OCI-LY1 (cell line): ENCODE measurements at regions not wholly inside any gene's neighbourhood (a gene's known extent, or its start where the extent isn't known, plus 50 kb on each side); places are given as distances from the start of the nearest gene placed in this dataset.

Experiments
- H2AFZ ChIP-seq: fragments of 200-600 bp; sonication (generic), shearing (Covaris generic); 2 replicates; pipeline ENCODE4 v1.6.0; 2014; ENCODE audit warnings: antibody characterized with exemption, mild to moderate bottlenecking, low read length
- H3F3A ChIP-seq: fragments of 200-600 bp; sonication (generic), shearing (Covaris generic); 2 replicates; pipeline ENCODE4 v1.6.0; 2014; ENCODE audit warnings: mild to moderate bottlenecking, antibody characterized with exemption, low read length, moderate library complexity; ENCODE audit not compliant: insufficient read depth
- H3K27ac ChIP-seq: fragments of 200-600 bp; sonication (generic); 2 replicates; pipeline ENCODE4 v1.5.1; 2014; ENCODE audit warnings: low read length, mixed run types, mild to moderate bottlenecking, low read depth; ENCODE audit not compliant: poor library complexity, severe bottlenecking
- H3K27me3 ChIP-seq: fragments of 200-600 bp; sonication (generic); 2 replicates; pipeline ENCODE4 v1.6.0; 2014; ENCODE audit warnings: antibody characterized with exemption, mild to moderate bottlenecking, low read length, moderate library complexity; ENCODE audit not compliant: insufficient read depth
- H3K36me3 ChIP-seq: fragments of 200-600 bp; sonication (generic); 2 replicates; pipeline ENCODE4 v1.6.1; 2014; ENCODE audit warnings: mild to moderate bottlenecking, antibody characterized with exemption, low read length, moderate library complexity, mixed read lengths; ENCODE audit not compliant: insufficient read depth
- H3K4me1 ChIP-seq: fragments of 200-600 bp; sonication (generic); 2 replicates; pipeline ENCODE4 v1.5.1; 2014; ENCODE audit warnings: mild to moderate bottlenecking, low read length, moderate library complexity; ENCODE audit not compliant: insufficient read depth, severe bottlenecking
- H3K4me2 ChIP-seq: fragments of 200-600 bp; sonication (generic), shearing (Covaris generic); 2 replicates; pipeline ENCODE4 v1.6.1; 2014; ENCODE audit warnings: low read length
- H3K4me3 ChIP-seq: fragments of 200-600 bp; sonication (generic); 2 replicates; pipeline ENCODE4 v1.5.1; 2014; ENCODE audit warnings: low read length, low read depth, mild to moderate bottlenecking, mixed read lengths; ENCODE audit not compliant: poor library complexity, severe bottlenecking
- H3K79me2 ChIP-seq: fragments of 200-600 bp; shearing (Covaris generic); 2 replicates; pipeline ENCODE4 v1.6.1; 2016; ENCODE audit warnings: mixed run types, low read length, mixed read lengths; ENCODE audit not compliant: insufficient read depth
- H3K9ac ChIP-seq: fragments of 200-600 bp; sonication (generic), shearing (Covaris generic); 2 replicates; pipeline ENCODE4 v1.6.1; 2014; ENCODE audit warnings: mild to moderate bottlenecking, low read length, mixed read lengths
- H3K9me2 ChIP-seq: fragments of 200-600 bp; sonication (generic), shearing (Covaris generic); 2 replicates; pipeline ENCODE4 v1.6.1; 2014; ENCODE audit warnings: low read depth, mild to moderate bottlenecking, low read length, mixed read lengths
- H3K9me3 ChIP-seq: fragments of 200-600 bp; shearing (Covaris generic); 2 replicates; pipeline ENCODE4 v1.6.1; 2014; ENCODE audit warnings: low read length, mixed read lengths
- H4K20me1 ChIP-seq: fragments of 200-600 bp; sonication (generic), shearing (Covaris generic); 2 replicates; pipeline ENCODE4 v1.6.0; 2016; ENCODE audit warnings: mild to moderate bottlenecking, low read length; ENCODE audit not compliant: insufficient read depth
- EZH2 ChIP-seq: fragments of 200-600 bp; sonication (generic), shearing (Covaris generic); IDR thresholded peaks from 2 replicates; pipeline ENCODE4 v1.8.0; 2017; ENCODE audit warnings: borderline replicate concordance, mixed run types, mild to moderate bottlenecking, antibody characterized with exemption, low read length, moderate library complexity, mixed read lengths
- TF ChIP-seq, protein P1 (sequence below): fragments of 200-600 bp; sonication (generic), shearing (Covaris generic); IDR thresholded peaks from 2 replicates; pipeline ENCODE4 v1.5.1; 2017; ENCODE audit warnings: mild to moderate bottlenecking, antibody characterized with exemption, low read length, moderate library complexity, mixed read lengths

DNA sequence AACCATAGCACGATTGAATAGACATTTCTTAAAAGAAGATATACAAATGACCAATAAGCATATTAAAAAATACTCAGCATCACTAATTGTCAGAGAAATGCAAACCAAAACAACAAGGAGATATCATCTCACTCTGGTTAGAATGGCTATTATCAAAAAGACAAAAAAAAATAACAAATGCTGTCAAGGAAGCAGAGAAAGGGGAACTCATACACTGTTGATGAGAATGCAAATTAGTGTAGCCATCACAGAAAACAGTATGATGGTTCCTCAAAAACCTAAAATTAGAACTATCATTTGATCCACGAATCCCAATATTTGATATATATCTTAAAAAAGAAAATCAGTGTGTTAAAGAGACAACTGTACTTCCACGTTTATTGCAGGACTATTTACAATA lies 71.7 kb upstream of the BANK1 start:
- peaks cover 13% of the 10 kb centered on the region for H3K9me3 ChIP-seq
- H3K9me2 ChIP-seq, result no peaks in the 10 kb centered on the region
- no peak overlapping the region for H2AFZ ChIP-seq
- no peaks in the 10 kb centered on the region for H3K27me3 ChIP-seq
- no peak overlapping the region for H3K4me3 ChIP-seq
- H3K9ac ChIP-seq, result no peak overlapping the region
- H3K79me2 ChIP-seq, result no peaks in the 10 kb centered on the region
- peaks cover 4% of the 10 kb centered on the region for H3K4me1 ChIP-seq
- TF ChIP-seq, protein P1, sequence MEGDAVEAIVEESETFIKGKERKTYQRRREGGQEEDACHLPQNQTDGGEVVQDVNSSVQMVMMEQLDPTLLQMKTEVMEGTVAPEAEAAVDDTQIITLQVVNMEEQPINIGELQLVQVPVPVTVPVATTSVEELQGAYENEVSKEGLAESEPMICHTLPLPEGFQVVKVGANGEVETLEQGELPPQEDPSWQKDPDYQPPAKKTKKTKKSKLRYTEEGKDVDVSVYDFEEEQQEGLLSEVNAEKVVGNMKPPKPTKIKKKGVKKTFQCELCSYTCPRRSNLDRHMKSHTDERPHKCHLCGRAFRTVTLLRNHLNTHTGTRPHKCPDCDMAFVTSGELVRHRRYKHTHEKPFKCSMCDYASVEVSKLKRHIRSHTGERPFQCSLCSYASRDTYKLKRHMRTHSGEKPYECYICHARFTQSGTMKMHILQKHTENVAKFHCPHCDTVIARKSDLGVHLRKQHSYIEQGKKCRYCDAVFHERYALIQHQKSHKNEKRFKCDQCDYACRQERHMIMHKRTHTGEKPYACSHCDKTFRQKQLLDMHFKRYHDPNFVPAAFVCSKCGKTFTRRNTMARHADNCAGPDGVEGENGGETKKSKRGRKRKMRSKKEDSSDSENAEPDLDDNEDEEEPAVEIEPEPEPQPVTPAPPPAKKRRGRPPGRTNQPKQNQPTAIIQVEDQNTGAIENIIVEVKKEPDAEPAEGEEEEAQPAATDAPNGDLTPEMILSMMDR, result no peak
- no peak for TF ChIP-seq EZH2
- no peaks in the 10 kb centered on the region for H3K36me3 ChIP-seq
- no peaks in the 10 kb centered on the region for H4K20me1 ChIP-seq
- H3K27ac ChIP-seq, result no peak overlapping the region
- H3F3A ChIP-seq, result no peaks in the 10 kb centered on the region
- no peak overlapping the region for H3K4me2 ChIP-seq

DNA sequence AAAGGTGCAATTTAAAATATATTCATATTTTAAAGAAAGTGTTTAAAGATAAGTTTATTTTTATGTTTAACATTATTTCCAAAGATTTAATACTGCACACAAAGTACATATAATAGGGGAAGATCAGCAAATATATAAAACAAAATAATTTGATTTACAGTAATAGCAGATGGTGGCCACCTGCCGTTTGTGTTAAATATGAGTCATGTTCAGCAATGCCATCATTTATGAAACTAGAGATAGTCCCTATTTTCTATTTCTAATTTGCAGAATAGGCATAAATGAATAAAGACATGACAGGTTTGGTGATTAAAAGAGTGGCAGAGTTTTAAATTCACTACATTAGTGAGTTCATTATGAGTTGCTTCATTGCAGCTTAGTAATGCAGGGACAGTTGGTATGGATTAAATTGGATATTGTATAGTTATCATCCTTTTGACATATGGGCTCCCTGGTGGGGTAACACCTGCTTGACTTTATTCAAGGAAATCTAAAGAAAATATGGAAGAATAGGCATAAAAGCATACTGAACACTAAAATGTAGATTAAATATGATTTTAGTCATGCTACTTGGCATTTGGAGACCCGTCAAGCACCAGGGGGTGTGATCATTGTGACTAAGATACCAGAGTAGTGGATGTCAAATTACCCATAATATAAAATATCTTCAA lies 78.8 kb upstream of the BANK1 start:
- no peak for TF ChIP-seq EZH2
- TF ChIP-seq, protein P1, result no peak

DNA sequence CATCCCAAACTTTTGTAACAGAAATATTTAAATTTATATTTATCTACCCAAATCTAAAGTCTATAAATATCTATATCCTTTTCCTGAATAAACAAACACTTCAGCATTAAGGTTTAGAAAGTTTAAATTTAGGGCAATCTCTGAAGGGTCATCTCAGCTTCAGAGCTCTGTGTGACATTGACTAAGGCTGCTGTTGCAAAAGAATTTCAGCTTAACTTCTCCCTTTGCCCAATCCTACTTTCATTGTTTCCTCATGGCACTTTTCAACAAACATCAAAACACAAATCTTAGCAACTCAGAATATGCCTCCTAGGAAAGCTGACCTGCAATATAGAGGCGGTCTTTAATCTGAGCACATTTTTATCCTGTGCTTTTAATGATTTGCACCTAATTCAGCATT lies 79.7 kb upstream of the BANK1 start:
- Histone ChIP-seq H3K4me1 (no peaks in the 10 kb centered on the region), H2AFZ (no peak overlapping the region), H3F3A (no peaks in the 10 kb centered on the region), H3K9me3 (peaks cover 8% of the 10 kb centered on the region), H3K4me2 (no peak overlapping the region), H3K27me3 (no peaks in the 10 kb centered on the region), H3K27ac (no peak overlapping the region), H4K20me1 (no peaks in the 10 kb centered on the region), H3K9me2 (no peaks in the 10 kb centered on the region), H3K36me3 (no peaks in the 10 kb centered on the region), H3K79me2 (no peaks in the 10 kb centered on the region), H3K9ac (no peak overlapping the region), H3K4me3 (no peak overlapping the region)
- TF ChIP-seq, protein P1, result no peak
- TF ChIP-seq EZH2, result no peak

More for the DNA sequence above, 78.8 kb upstream of the BANK1 start:
- no peaks in the 10 kb centered on the region for H4K20me1 ChIP-seq
- no peak overlapping the region for H2AFZ ChIP-seq
- no peak overlapping the region for H3K4me3 ChIP-seq
- H3K36me3 ChIP-seq, result no peaks in the 10 kb centered on the region
- H3K9me3 ChIP-seq, result peaks cover 7% of the 10 kb centered on the region
- H3K9ac ChIP-seq, result no peak overlapping the region
- no peak overlapping the region for H3K4me2 ChIP-seq
- no peaks in the 10 kb centered on the region for H3K9me2 ChIP-seq
- H3K4me1 ChIP-seq, result no peaks in the 10 kb centered on the region
- no peaks in the 10 kb centered on the region for H3F3A ChIP-seq
- no peak overlapping the region for H3K27ac ChIP-seq
- H3K27me3 ChIP-seq, result no peaks in the 10 kb centered on the region
- no peaks in the 10 kb centered on the region for H3K79me2 ChIP-seq
